Non-pigmented ciliary epithelial cell (primary cell): ENCODE measurements at regions not wholly inside any gene's neighbourhood (a gene's known extent, or its start where the extent isn't known, plus 50 kb on each side); places are given as distances from the start of the nearest gene placed in this dataset.

Experiments used
- DNase-seq: peaks from one replicate; pipeline ENCODE4 v3.0.0-alpha.2; 2010; ENCODE audit warnings: low read depth

DNA sequence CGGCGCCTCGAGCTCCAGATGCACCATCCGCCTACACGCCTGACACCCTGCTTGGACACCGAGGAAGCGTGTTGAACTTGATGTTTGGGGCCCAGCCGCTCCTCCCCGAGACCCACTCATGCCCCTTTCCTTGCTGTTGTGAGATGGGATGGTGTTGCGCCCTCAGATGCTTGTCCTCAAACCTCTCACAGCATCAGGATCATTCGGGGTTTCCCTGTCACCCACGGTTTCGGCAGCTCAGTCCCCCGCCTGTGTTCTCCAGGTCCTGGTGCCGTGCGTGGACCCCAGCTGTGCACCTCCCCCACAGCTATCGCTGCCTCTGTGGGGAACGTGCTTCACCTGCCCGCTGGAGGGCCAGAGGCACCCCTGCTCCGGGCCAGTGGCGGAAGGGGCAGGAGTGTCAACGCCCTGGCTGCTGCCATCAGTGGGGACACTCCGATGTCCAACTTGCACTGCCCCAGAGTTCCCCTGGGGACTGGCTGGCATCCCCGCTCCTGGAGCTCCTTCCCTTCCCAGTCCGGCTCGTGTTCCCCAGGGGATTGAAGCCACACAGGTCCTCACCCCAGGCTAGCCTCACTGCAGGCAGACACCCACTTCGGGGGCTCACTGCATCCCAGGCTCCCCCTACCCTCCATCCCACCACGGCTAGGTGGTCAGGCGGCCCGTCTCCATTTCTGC, 82.3 kb upstream of the ADRA2C start:
- no peak for DNase-seq

DNA sequence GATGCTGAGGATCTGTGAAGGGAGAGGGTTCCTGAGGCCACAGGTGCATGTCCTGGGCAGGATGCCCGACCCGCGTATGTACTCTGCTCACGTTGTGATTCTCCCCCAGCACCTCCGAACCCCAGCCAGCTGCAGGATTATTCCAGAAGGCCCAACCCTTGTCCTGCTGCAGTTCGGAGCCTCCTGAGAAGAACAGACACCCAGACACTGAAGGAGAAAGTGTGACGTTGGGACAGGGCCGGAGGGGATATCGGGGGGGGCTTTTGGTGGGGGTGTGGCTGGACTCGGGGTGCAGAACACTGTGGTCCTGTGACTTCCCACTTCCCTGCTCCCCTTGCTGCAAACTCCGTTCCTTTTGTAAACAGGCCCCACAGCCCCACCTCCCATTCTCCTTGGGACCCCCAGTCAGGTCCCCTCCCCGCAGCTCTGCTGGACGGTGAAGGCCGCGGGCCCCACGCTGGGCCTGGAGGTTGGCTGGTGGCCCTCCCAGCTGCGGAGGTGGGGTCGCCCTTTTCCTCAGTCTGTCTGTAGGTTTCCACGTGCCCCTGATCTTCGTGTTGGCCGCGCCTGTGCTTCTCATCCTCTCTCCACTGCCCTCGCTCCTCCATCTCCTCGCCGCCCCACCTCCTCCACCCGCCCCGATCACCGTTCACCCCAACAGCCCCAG, 83.0 kb upstream of the ADRA2C start:
- DNase-seq = no peak

DNA sequence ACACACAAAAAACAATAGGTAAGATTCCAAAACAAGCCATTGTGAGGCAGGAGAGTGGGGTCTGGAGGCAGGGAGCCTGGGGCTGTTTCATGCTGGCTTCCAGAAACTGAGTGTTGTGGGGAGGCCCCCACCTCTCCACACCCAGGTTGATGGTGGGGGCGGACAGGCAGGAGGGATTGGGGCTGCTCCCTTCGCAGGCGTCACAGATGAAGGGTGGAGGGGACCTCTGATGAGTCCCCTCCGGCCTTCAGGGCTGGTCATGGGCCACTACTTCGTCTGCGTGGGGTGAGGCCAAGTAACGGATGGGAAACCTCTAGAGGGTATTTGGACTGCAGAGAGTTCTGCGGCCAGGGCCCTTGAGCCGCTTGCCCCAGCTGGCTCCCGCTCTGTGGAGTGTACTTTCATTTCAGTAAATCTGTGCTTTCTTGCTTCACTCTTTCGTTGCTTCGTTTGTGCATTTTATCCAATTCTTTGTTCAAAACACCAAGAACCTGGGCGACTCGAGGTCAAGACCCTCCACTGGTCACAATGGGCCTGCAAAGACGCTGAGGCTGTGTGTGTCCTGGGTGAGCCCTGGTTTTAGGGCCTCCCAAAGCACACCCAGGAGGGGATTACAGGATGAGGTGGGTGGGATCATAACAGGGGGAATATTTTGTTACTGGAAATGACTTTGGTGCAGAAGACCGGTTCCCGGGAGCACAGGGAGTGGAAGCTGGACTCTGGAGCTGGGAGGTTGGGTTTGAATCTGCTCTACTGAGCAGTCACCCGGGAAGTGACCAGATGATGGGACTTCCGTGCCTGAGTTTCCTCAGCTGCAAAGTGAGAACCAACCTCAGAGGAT, 83.7 kb upstream of the ADRA2C start:
- no peak for DNase-seq

DNA sequence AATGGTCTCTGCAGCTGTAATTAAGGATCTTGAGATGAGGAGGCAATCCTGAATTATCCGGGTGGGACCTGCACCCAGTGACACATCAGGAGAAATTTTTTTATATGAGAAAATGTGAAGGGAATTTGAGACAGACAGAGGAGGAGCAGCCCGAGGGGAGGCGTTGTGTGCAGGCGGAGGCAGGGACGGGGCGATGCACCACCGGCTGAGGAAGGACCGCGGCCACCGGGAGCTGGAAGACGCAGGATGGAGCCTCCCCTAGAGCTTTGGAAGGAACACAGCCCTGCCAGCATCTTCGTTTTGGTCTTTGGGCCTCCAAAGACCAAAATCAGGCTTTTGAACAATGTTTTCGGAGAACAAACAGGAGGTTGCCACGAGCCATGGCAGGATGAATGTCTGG, 85.0 kb upstream of the ADRA2C start:
- no peak for DNase-seq

DNA sequence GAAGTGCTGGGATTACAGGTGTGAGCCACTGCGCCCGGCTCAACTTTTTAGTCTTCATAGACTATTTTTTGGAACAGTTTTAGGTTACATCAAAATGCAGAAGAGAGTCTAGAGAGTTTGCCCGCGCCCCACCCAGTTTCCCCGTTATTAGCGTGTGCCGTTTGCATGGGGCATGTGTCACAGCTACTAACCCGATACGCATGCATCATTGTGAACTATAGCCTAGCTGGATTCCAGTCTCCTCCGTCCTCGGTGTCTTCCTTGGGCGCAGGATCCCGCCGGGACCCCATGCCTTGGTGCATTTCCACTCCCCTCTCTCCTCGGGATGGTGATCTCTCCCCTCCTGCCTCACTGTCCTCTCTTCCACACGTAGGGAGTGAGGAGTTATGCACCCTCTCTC, 85.5 kb upstream of the ADRA2C start:
- no peak for DNase-seq

DNA sequence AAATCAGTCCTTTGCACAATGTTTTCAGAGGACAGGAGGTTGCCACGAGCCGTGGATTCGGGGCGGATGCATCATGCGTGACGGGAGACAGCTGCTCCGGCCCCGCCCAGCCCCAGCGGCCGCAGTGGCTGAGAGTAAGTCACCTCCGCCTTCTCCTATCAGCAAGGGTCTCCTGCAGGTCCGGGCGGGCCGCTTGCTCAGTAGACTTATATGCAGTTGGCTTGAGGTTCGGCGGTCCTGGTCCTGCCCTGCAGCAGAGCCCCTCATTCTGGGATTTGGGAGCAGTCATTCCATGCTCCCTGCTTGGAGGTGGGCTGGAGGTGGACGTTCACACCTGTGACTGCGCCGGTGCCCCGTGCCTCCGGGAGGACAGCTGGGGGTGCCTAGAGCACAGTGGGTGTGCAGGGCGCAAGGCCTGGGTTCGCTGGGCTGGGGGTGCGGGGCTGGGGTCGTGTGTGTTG, 86.3 kb upstream of the ADRA2C start:
- no peak for DNase-seq

DNA sequence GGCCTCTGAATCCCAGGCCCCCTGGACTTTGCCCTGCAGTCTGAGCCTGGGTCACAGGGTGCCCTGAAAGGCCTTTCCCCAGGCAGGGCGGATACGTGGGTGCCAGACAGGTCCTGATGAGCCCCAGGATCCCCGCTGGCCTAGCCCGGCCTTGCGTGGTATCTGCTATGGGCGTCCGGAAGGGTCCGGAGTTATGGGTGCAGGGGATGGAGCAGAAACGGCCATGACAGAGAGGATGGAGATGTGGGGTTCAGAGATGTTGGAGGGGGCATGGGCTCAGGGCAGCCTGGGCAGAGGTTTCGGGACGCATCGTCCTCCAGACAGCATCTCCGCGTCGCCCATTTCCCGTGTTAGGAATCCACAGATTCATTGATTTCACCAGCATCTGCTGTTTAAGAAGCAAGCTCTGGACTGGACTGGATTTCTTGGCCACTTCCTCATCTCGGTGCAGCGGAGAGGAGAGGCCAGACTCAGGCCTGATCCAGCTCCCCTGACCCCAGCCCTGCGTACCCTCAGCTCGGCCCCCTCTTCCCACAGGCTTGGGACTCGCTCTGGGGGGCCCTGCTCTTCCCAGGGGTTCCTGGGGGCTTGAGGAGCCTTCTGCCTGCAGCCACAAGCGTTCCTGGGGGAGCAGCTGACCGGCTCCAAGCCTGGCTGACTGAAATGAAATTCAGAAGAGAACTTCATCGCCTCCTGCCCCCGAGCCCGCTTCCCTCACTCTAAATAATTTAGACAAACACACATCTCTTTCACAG, 86.9 kb upstream of the ADRA2C start:
- DNase-seq = no peak

DNA sequence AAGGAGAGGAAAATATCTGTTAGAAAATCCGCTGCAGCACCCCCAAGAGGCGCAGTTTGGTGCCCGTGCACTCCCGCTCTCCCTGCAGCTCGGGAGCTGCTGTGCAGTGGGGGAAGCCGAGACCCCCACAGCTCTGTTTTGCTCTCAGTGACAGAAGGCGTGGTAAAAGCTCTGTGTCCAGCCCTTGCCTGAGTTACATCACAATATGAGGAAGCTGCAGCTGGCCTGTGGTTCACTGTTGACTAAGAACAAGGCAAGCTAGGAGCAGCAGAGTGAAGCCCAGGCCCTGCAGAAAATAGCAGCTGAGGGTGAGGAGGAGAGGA, 88.5 kb upstream of the ADRA2C start:
- DNase-seq = no peak

DNA sequence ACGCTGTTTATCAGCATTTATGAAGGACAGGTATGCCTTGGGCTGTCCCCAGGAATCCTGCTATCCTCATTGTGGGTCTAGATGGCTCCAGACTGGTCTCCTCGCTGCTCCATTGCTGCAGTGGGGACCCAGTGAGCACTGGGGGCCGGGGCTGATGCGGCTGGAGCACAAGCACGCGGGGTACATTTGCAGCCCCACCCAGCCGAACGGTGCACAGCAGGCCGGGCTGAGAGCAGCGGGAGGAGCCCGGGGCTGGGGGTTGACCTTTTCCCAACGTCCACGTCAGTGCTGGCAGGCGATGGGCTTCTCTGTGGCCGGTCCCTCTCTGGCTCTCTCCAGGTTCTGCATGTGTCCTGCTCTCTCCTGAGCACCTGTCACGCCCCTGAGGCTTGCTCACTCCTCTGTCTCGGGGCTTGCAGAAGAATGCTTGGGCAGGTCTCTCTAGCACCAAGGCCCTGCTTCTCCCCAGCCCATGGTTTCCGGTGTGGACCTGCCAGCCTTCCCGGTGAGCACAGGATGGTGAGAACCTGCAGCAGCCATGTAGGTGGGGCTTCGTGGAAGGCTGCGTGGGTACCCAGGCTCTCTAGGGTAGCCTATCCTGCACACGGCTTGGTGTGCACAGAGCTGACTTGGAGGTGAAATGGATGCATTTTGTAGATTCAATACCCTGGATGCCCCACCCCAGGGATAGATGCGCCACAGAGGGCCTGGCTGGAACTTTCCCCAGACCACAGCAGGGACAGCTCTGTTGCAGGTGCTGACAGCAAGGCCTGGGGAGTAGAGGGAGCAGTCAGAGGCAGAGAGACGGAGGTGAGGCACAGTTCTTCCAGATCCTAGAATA, 89.1 kb upstream of the ADRA2C start:
- DNase-seq = no peak

DNA sequence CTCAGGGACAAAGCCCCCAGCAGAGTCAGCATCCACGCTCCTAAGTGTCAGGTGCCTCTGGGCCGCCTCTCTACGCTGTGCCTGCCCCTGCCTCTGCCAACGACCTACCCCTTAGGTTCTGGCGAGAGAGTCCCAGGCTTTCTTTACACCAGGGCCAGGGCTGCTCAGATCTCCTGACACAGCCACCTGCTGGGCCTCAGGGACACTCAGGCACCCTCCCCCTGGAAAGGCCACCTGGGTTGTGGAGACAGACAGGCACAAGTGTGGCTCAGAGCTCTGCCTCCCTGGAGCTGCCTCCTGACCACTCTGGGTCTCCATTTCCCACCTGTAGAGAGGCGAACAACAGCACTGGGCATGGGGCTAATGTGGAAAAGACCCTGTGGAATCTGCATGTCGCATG, 90.0 kb upstream of the ADRA2C start:
- no peak for DNase-seq

DNA sequence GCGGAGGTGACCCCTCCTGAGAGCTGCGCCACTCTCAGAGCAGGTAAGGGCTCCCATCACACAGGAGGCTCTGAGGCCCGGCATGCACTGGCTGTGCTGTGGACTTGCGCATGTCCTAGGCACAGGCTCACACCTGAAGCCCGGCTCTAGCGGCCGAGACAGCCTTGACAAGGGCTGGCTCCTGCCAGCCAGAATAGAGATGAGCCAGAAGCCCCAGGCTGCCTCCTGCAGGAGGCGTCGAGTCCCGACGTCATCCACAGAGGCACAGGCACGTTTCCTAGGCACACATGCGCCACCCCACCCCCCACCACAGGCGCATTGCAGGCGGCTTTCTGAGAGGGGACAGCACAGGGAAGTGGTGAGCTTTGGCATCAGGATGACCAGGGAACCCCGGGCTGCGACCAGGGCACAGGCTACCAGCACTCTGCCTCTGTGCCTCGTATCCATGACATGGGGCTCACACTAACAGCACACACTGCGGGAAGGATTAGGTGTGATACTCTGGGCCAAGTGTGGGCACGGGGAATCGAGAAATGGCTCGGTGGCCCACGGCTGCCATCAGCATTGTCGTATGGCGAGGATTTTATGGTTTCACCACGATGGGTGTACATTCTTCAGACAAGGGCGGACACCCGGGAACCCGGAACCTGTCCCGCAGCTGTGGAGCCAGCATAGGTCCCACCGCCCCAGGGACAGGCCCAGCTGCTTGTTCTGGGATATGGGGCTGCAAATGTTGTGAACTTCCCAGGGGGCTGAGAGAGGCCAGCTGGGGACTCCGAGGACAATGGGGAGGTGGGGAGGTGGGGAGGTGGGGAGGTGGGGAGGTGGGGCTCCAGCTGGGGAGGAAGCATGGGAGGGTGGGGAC, 90.7 kb upstream of the ADRA2C start:
- DNase-seq = no peak

DNA sequence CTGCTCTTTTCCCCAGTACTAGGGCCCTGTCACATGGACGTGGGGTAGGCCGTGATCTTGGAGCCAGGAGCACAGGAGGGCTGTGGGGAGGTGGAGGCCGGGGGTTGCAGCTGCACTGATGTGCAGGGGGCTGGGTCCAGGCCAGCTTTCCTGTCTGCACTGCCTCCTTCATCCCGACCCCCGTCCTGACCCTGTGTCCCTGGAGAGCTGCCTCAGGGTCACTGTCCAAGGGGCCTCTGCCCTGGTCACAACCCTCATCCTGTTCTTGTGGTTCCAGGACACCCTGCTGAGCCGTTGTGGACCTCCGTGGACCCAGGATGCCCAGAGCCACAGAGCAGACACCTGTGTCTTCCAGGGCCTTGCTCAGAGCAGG, 91.7 kb upstream of the ADRA2C start:
- DNase-seq = no peak

DNA sequence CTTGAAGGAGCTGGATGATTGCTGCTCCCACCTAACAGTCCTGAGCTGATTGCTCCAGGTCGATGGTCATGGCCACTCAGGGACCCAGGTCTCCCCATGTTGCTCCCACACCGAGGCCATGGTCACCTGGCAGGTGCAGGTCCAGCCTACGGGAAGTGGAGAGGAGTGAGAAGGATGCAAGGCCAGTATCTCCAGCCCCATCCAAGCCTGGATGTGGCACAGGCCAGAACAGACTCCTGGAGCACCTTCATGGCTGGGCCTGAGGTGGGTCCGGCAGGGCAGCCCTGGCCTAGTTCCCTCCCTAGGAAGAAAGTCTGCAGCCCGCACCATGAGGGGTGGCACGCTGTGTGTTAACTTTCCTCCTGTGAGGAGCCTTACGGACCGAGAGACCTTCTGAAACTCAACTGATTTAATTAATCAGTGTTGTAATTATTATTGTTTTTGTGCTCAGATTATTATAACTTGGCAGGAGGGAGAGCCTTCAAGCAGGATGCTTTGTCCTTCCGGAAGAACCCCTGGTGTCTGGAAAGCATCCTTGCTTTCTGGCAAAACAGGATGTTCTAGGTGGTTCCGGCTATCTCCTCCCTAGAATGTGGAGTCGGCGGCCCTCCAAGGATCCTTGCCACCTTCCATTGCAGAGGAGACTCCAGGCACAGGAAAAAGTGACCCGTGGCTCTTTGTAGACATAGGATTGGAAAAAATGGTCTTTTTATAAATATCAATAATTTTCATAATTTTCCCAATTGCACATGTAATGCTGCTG, 92.3 kb upstream of the ADRA2C start:
- no peak for DNase-seq

DNA sequence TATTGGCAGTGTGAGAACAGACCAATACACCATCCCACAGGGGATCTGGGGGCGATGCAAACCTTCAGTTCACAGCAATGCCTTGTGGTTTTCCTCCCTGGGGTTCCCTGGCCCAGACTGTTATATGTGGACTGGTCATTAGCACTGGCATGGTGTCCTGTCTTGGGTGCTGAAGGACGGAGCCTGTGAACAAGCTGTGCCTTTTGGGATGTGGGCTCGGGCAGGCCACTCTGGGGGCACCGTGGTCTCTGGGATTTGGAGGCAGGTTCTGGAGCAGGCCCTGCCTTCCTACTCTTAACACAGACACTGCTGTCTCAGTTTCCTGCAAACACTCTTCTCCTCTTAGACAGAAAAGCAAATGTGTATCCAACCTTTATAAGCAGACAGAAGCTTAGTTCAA, 93.0 kb upstream of the ADRA2C start:
- DNase-seq = no peak

DNA sequence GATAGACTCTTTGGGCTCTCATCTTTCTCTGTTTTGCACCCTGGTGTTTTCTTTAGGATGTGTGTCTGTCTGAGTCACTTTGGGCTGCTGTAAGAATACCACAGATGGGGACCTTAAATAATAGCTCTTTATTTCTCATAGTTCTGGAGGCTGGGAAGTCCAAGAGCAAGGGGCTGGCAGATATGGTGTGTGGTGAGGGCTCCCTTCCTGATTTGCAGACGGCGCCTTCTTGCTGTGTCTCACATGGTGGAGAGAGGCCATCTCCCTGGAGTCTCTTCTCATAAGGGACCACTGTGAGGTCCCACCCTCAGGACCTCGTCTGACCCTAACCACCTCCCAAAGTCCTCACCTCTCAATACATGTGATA, 93.7 kb upstream of the ADRA2C start:
- no peak for DNase-seq

DNA sequence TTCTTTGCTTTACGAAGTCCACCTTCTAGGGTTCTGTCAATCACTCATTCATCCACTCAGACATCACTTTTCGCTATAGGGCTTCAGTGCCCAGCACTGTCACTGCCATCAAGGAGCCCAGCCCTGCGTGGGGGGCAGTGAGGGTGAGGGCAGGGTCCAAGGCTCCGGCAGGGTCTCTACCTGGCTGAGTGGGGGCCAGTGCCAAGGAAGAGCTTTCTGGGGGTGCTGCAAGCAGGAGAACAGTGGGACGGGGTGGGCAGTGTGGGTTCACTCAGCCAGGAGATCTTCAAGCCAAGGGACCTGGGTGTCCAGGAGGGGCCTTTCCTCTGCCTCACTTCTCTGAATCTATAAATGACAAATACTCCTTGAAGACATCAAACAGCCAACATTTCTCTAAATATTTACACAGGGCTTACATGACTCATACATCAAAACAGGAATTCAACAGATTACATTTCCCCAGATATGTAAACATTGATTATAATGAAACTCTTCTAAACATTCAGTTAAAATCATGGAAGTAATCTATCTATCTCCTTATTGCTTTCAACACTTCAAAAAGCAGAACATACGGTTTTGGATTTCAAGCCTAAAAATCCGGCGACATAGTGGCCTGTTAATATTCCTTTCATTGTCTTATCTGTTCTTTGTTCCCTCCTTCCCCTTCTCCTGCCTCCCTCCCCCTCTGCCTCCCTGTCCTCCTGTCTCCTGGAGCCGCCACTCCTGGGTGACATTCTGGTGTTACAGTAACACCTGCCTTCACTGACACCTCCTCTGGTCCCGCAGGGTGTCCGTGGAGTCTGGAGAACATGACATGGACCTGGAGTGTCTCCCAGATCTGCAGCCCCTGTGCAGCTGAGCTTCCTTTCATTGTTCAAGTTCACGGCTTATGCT, 94.4 kb upstream of the ADRA2C start:
- DNase-seq = no peak

DNA sequence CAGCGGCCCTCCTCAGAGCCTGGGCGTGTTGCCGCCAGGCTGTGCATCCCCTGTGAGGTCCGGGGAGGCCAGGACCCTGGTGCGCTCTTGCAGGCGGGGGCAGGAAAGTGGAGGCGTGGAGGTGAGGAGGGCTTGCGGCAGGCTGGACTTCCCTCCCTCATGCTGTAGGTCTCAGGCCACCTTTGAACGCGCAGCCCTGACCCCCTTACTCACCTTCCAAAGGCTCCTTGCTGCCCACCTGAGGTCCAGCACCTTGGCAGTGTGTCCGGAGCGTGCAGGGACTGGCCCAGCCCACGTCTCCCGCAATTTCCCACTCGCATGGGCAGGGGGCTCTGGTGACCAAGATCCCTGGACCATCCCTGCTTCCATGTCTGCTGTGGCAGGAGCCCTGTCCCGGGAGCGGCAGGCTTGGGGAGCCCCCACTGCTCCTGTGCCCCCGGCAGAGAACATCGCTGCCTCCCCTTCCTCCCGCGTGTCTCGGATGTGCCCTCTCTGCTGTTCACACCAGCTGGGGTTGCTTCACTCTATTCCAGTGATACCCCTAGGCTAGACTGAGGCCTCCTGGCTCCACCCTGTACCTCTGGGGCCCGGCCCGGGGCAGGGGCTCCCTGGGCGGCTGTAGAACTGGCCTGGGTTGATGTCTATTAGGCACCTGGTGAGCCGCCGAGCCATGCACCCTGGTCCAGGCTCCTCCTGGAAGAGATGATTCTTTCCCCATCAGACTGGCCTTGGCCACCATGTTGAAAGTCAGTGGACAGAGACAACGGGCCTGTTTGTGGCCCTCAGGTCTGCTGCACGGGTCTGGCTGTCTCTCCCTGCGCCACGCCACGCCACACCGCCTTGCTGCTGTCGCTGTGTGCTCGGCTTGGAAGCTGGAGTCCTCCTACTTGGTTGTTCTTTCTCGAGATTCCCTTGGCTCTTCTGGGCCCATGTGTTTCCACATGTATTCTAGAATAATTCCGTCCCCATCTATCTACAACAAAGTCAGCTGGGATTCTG, 95.4 kb upstream of the ADRA2C start:
- DNase-seq = no peak

DNA sequence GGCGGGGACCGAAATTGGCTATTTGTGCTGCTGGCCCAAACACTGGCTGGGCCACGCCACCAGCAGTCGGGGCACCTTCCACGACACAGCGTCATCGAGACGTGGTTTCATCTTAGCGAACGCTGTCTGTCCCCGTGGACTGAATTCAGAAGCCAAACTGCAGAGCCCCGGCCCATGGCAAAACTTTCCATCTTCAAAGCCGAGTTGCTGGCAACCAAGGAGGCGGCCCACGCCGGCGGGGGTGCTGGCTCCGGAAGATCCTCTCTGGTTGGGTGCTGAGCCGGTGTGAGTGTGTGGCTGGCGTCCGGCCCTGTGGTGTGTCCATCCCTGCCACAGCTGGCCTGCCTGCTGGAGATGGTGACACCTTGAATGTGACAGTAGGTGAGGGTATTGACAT, 96.6 kb upstream of the ADRA2C start:
- no peak for DNase-seq
